K562 (cell line): ENCODE measurements at regions not wholly inside any gene's neighbourhood (a gene's known extent, or its start where the extent isn't known, plus 50 kb on each side); places are given as distances from the start of the nearest gene placed in this dataset.

ENCODE experiments used
- ATAC-seq: fragments of 200-7000 bp; cut with Tn5 transposase; 3 replicates; pipeline ENCODE4 v1.9.1; 2020; ENCODE audit warnings: moderate library complexity
- BruUV-seq: library from RNA; stranded (reverse); fragments of 400-500 nt; replicated peaks from 2 replicates; lab custom pipeline; 2021; lab: Mats Ljungman, UMichigan
- CTCF ChIA-PET: fragments of 300-600 bp; formaldehyde crosslinking; extraction: SDS; loops from one replicate; lab custom pipeline; 2021; ENCODE audit warnings: low intra/inter-chr PET ratio; lab: Yijun Ruan, JAX
- POLR2A ChIA-PET: fragments of 300-600, 350-650 bp; sonication (Branson Sonifier 250); formaldehyde crosslinking; extraction: SDS; loops from one replicate; lab custom pipeline; 2021; ENCODE audit warnings: antibody characterized with exemption, inconsistent platforms; lab: Yijun Ruan, JAX
- DNase-seq, 4 experiments: peaks; one replicate each; pipeline versions ENCODE4 v3.0.0 to v3.0.0-alpha.2; 2011 to 2018; ENCODE audit warnings: low spot score in 3 of 4, mixed read lengths in 3 of 4; ENCODE audit errors: extremely low read depth in 1 of 4
- FAIRE-seq: peaks from 2 replicates; lab custom pipeline; 2011; peaks lifted over from hg19 to GRCh38; lab: Jason Lieb, UNC
- H2AFZ ChIP-seq: 2 replicates; pipeline ENCODE4 v1.6.0; 2011; ENCODE audit warnings: low read depth, low read length, control low read depth, inconsistent platforms
- H3K27ac ChIP-seq: fragments of 200-600 bp; 3 replicates; pipeline ENCODE4 v1.8.0; 2011; ENCODE audit warnings: low read depth, mild to moderate bottlenecking, control low read depth, inconsistent platforms, low read length, moderate library complexity, mixed read lengths; ENCODE audit errors: extremely low read depth
- H3K27me3 ChIP-seq, 2 experiments: fragments of 300-600 bp in 1 of 2; 2 replicates in 1 of 2; 3 replicates in 1 of 2; pipeline versions ENCODE4 v1.6.0 to v1.8.0; 2011; ENCODE audit warnings: inconsistent platforms in 2 of 2, low read length in 2 of 2, mild to moderate bottlenecking in 1 of 2, mixed read lengths in 1 of 2, moderate library complexity in 1 of 2; ENCODE audit not compliant: control insufficient read depth in 2 of 2, insufficient read depth in 2 of 2
- H3K36me3 ChIP-seq: fragments of 300-600 bp; 3 replicates; pipeline ENCODE4 v1.8.0; 2011; ENCODE audit warnings: mild to moderate bottlenecking, low read length, inconsistent platforms; ENCODE audit not compliant: control insufficient read depth, insufficient read depth
- H3K4me1 ChIP-seq, 2 experiments: fragments of 200-600 bp in 1 of 2; replicated peaks in 1 of 2; 2 replicates in 1 of 2; 3 replicates in 1 of 2; pipeline versions ENCODE4 v1.5.1 to v1.8.0; 2011; ENCODE audit warnings: inconsistent platforms in 2 of 2, low read length in 2 of 2, mild to moderate bottlenecking in 1 of 2, mixed read lengths in 1 of 2, moderate library complexity in 1 of 2; ENCODE audit not compliant: control insufficient read depth in 2 of 2, insufficient read depth in 2 of 2
- H3K4me2 ChIP-seq: 2 replicates; pipeline ENCODE4 v1.6.1; 2011; ENCODE audit warnings: low read length, control low read depth, inconsistent platforms, mixed read lengths; ENCODE audit not compliant: insufficient read depth
- H3K4me3 ChIP-seq: fragments of 200-600 bp; sonication (generic), shearing (Covaris generic); 2 replicates; pipeline ENCODE4 v1.5.1; 2016; ENCODE audit warnings: control low read depth, inconsistent platforms
- H3K79me2 ChIP-seq: fragments of 200-600 bp; 3 replicates; pipeline ENCODE4 v1.8.0; 2011; ENCODE audit warnings: low read length, inconsistent platforms; ENCODE audit not compliant: control insufficient read depth, insufficient read depth
- H3K9ac ChIP-seq, 2 experiments: 2 replicates each; pipeline versions ENCODE4 v1.6.0 to v1.6.1; 2011; ENCODE audit warnings: low read depth in 2 of 2, low read length in 2 of 2, control low read depth in 1 of 2, inconsistent platforms in 1 of 2, mild to moderate bottlenecking in 1 of 2, mixed read lengths in 1 of 2; ENCODE audit not compliant: insufficient read depth in 1 of 2
- H3K9me1 ChIP-seq: one replicate; pipeline ENCODE4 v1.6.0; 2011; ENCODE audit warnings: inconsistent platforms, mild to moderate bottlenecking, low read length, moderate library complexity; ENCODE audit not compliant: control insufficient read depth, insufficient read depth
- H3K9me3 ChIP-seq: replicated peaks from 2 replicates; pipeline ENCODE4 v1.5.1; 2011; ENCODE audit warnings: low read depth, low read length, inconsistent platforms; ENCODE audit not compliant: control insufficient read depth, insufficient read depth
- H4K20me1 ChIP-seq: replicated peaks from 2 replicates; pipeline ENCODE4 v1.6.1; 2011; ENCODE audit warnings: low read length, inconsistent platforms, mixed read lengths; ENCODE audit not compliant: control insufficient read depth, insufficient read depth
- BDP1 ChIP-seq: IDR thresholded peaks from 3 replicates; pipeline ENCODE4 v1.6.1; 2011; ENCODE audit not compliant: insufficient read length, insufficient read depth
- COPS2 ChIP-seq: fragments of 450-650 bp; conservative IDR thresholded peaks from 2 replicates; pipeline ENCODE4 v1.6.1; 2016; ENCODE audit warnings: mild to moderate bottlenecking, moderate library complexity
- FUS ChIP-seq: fragments of 200-400 bp; formaldehyde crosslinking; optimal IDR thresholded peaks from 2 replicates; pipeline ENCODE3; 2017; ENCODE audit warnings: low read depth, low read length
- HNRNPUL1 ChIP-seq: fragments of 200-400 bp; formaldehyde crosslinking; IDR thresholded peaks from 2 replicates; pipeline ENCODE4 v1.6.1; 2017; ENCODE audit warnings: low read length
- MAFF ChIP-seq: IDR thresholded peaks from 2 replicates; pipeline ENCODE4 v1.6.1; 2012; ENCODE audit warnings: low read length, improper control_type of control experiment
- PCBP2 ChIP-seq: fragments of 200-400 bp; formaldehyde crosslinking; IDR thresholded peaks from 2 replicates; pipeline ENCODE4 v1.6.1; 2018; ENCODE audit warnings: low read length, low read depth, mild to moderate bottlenecking, moderate library complexity; ENCODE audit not compliant: poor library complexity, severe bottlenecking
- SIX5 ChIP-seq, 2 experiments: IDR thresholded peaks; 2 replicates each; pipeline ENCODE4 v1.6.1; 2011; ENCODE audit warnings: low read length in 2 of 2, borderline replicate concordance in 1 of 2, low read depth in 1 of 2, mild to moderate bottlenecking in 1 of 2, moderate library complexity in 1 of 2; ENCODE audit not compliant: insufficient read depth in 1 of 2
- SMAD4 ChIP-seq: fragments of 250-450 bp; sonication (Bioruptor Pico); conservative IDR thresholded peaks from 2 replicates; pipeline ENCODE4 v1.8.0; 2021; ENCODE audit warnings: inconsistent platforms, mild to moderate bottlenecking, moderate library complexity
- SRSF7 ChIP-seq: fragments of 200-400 bp; formaldehyde crosslinking; optimal IDR thresholded peaks from 2 replicates; pipeline ENCODE3; 2017; ENCODE audit warnings: mild to moderate bottlenecking, low read depth, low read length
- STAT5A ChIP-seq: IDR thresholded peaks from 2 replicates; pipeline ENCODE4 v1.6.1; 2012; ENCODE audit warnings: low read length, inconsistent platforms, borderline replicate concordance
- TEAD1 ChIP-seq, 2 experiments: fragments of 450-650 bp in 1 of 2; sonication (generic) in 1 of 2; formaldehyde crosslinking; IDR thresholded peaks; 2 replicates each; pipeline versions ENCODE4 v1.4.0 to v1.8.0; 2020 to 2022; ENCODE audit warnings: mild to moderate bottlenecking in 2 of 2, missing genetic modification reagents in 1 of 2
- ZNF146 ChIP-seq: IDR thresholded peaks from one replicate; pipeline ENCODE4 v1.6.1; 2018; ENCODE audit warnings: missing compliant biosample characterization; ENCODE audit not compliant: unreplicated experiment
- ZNF316 ChIP-seq: fragments of 450-650 bp; IDR thresholded peaks from 2 replicates; pipeline ENCODE4 v1.6.1; 2016
- ZNF592 ChIP-seq: fragments of 450-650 bp; IDR thresholded peaks from 2 replicates; pipeline ENCODE4 v1.6.1; 2017; ENCODE audit warnings: antibody characterized with exemption, mild to moderate bottlenecking
- ZNF764 ChIP-seq: fragments of 250-450 bp; sonication (Bioruptor Pico); IDR thresholded peaks from 2 replicates; pipeline ENCODE4 v1.4.0; 2020; ENCODE audit warnings: low read depth, mild to moderate bottlenecking, moderate library complexity
- WGBS: fragments of 100-300 bp; shearing (Covaris generic); methylation state at CpG from one replicate; pipeline ENCODE4 v1.1.6; 2016; ENCODE audit warnings: low coverage, mixed read lengths; ENCODE audit not compliant: insufficient coverage; ENCODE audit errors: missing lambda C conversion rate; 5-methylcytosine and 5-hydroxymethylcytosine counted together
- in situ Hi-C: fragments of 300-500 bp; cut with MboI; formaldehyde crosslinking; loops from 4 replicates; pipeline ENCODE4 v1.15.0; 2018; ENCODE audit warnings: inconsistent platforms, mixed read lengths
- intact Hi-C: fragments of 100-400 bp; cut with micrococcal nuclease; formaldehyde crosslinking; loops from 2 replicates; pipeline ENCODE4 v1.14.2; 2022

- no TSS peak for BruUV-seq
- Histone ChIP-seq H3K79me2 (no peaks in the 10 kb centered on the region), H4K20me1 (no peaks in the 10 kb centered on the region), H3K36me3 (no peaks in the 10 kb centered on the region), H3K9ac (no peak overlapping the region), H2AFZ (peak overlapping the region; percentile 47), H3K4me1 (no peaks in the 10 kb centered on the region; a peak in 1 of 5 replicates), H3K27me3 (no peaks in the 10 kb centered on the region), H3K4me3 (no peak overlapping the region), H3K9me3 (no peaks in the 10 kb centered on the region), H3K4me2 (no peak overlapping the region), H3K9me1 (no peaks in the 10 kb centered on the region), H3K27ac (no peak overlapping the region; the same call in 2 of the 3 replicates)
- peak; percentile 45 for ATAC-seq
- no peak for TF ChIP-seq FUS
- TF ChIP-seq TEAD1 (CRISPR knock-in tag; IDR thresholded peaks at IDR 0.05), result no peak
- peak; percentile 49 for TF ChIP-seq ZNF316
- TF ChIP-seq MAFF, result peak; percentile 22; the same call in 1 of the 2 replicates
- in situ Hi-C loops, result no loop called here
- ChIA-PET CTCF (no interaction called here), POLR2A (no interaction called here)
- no peak for FAIRE-seq
- no peak for DNase-seq
- intact Hi-C loops, result loop anchor here (10.0 kb wide), 1 partner anchor 124 kb away; the partner anchor contains the start of gene ANKRD50
Measured at GRCh38 chr4:124590480-124590879, 122.1 kb downstream of the ANKRD50 start.

- no peaks in the 10 kb centered on the region for H3K27me3 ChIP-seq
- no TSS peak for BruUV-seq
- FAIRE-seq (no peak), ATAC-seq (no peak), DNase-seq (no peak)
- H3K4me3 ChIP-seq, result no peak overlapping the region
- no peak overlapping the region for H3K9ac ChIP-seq
- intact Hi-C loops, result loop anchor here (10.0 kb wide), 1 partner anchor 123 kb away; the partner anchor contains the start of gene ANKRD50
- no peaks in the 10 kb centered on the region for H3K9me1 ChIP-seq
- H2AFZ ChIP-seq, result no peak overlapping the region
- no peaks in the 10 kb centered on the region for H3K36me3 ChIP-seq
- no peaks in the 10 kb centered on the region for H3K79me2 ChIP-seq
- H4K20me1 ChIP-seq, result no peaks in the 10 kb centered on the region
- 2% methylated on average over 2 of the region's 2 CpGs for WGBS
- ChIA-PET CTCF (no interaction called here), POLR2A (no interaction called here)
- in situ Hi-C loops, result no loop called here
- no peaks in the 10 kb centered on the region for H3K9me3 ChIP-seq
- H3K4me2 ChIP-seq, result no peak overlapping the region
- H3K27ac ChIP-seq, result no peak overlapping the region
- no peaks in the 10 kb centered on the region; a peak in 1 of 5 replicates for H3K4me1 ChIP-seq
- TF ChIP-seq COPS2, result no peak
- no peak for TF ChIP-seq STAT5A
- TF ChIP-seq ZNF146 (CRISPR knock-in tag), result no peak
- TF ChIP-seq SMAD4 (CRISPR knock-in tag), result no peak
- TF ChIP-seq PCBP2, result no peak
- TF ChIP-seq BDP1, result no peak
- no peak for TF ChIP-seq SIX5 (IDR thresholded peaks at IDR 0.05; ENCODE audit: borderline replicate concordance in 1 of 2, insufficient read depth in 1 of 2, low read depth in 1 of 2, low read length in 2 of 2)
- no peak for TF ChIP-seq HNRNPUL1
- no peak for TF ChIP-seq ZNF764 (CRISPR knock-in tag)
- TF ChIP-seq SRSF7, result no peak
- no peak for TF ChIP-seq ZNF592
Measured at GRCh38 chr4:124591637-124592036, 120.9 kb downstream of the ANKRD50 start.
